Neural cell (in vitro differentiated cells): ENCODE measurements at regions not wholly inside any gene's neighbourhood (a gene's known extent, or its start where the extent isn't known, plus 50 kb on each side); places are given as distances from the start of the nearest gene placed in this dataset.

Experiments
- H2AFZ ChIP-seq: fragments of 200-600, 300-800 bp; sonication (generic), shearing (Covaris generic); 2 replicates; pipeline ENCODE4 v1.6.0; 2014; ENCODE audit warnings: low read depth, mild to moderate bottlenecking, antibody characterized with exemption, low read length, moderate library complexity
- H3F3A ChIP-seq: fragments of 200-600 bp; shearing (Covaris generic); 2 replicates; pipeline ENCODE4 v1.6.1; 2016; ENCODE audit warnings: mild to moderate bottlenecking, moderate library complexity, mixed read lengths, antibody characterized with exemption, low read length; ENCODE audit not compliant: insufficient read depth, poor library complexity, severe bottlenecking
- H3K27ac ChIP-seq: fragments of 200-600, 300-800 bp; sonication (generic), shearing (Covaris generic); 2 replicates; pipeline ENCODE4 v1.5.1; 2014; ENCODE audit warnings: mild to moderate bottlenecking, low read length, moderate library complexity
- H3K27me3 ChIP-seq: fragments of 300-800, 200-600 bp; sonication (generic), shearing (Covaris generic); 2 replicates; pipeline ENCODE4 v1.6.0; 2014; ENCODE audit warnings: mild to moderate bottlenecking, low read depth, low read length, moderate library complexity; ENCODE audit not compliant: insufficient read depth
- H3K36me3 ChIP-seq: fragments of 300-800, 200-600 bp; sonication (generic), shearing (Covaris generic); 2 replicates; pipeline ENCODE4 v1.5.1; 2014; ENCODE audit warnings: mild to moderate bottlenecking, antibody characterized with exemption, low read length, moderate library complexity; ENCODE audit not compliant: insufficient read depth
- H3K4me2 ChIP-seq: fragments of 300-800, 200-600 bp; sonication (generic), shearing (Covaris generic); 2 replicates; pipeline ENCODE4 v1.6.0; 2014; ENCODE audit warnings: mild to moderate bottlenecking, low read length
- H3K4me3 ChIP-seq: fragments of 300-800, 200-600 bp; sonication (generic), shearing (Covaris generic); 2 replicates; pipeline ENCODE4 v1.5.1; 2014; ENCODE audit warnings: mild to moderate bottlenecking, low read length, moderate library complexity
- H3K79me2 ChIP-seq: fragments of 200-600 bp; shearing (Covaris generic); replicated peaks from 2 replicates; pipeline ENCODE4 v1.6.0; 2014; ENCODE audit warnings: mild to moderate bottlenecking, low read length, moderate library complexity; ENCODE audit not compliant: insufficient read depth
- H3K9ac ChIP-seq: fragments of 300-800, 200-600 bp; sonication (generic), shearing (Covaris generic); 2 replicates; pipeline ENCODE4 v1.6.1; 2016; ENCODE audit warnings: mild to moderate bottlenecking, low read length, mixed read lengths
- H3K9me2 ChIP-seq: fragments of 200-600 bp; shearing (Covaris generic); 2 replicates; pipeline ENCODE4 v1.6.1; 2016; ENCODE audit warnings: mild to moderate bottlenecking, low read length, mixed read lengths; ENCODE audit not compliant: insufficient read depth
- H3K9me3 ChIP-seq: fragments of 200-600, 300-800 bp; sonication (generic), shearing (Covaris generic); 2 replicates; pipeline ENCODE4 v1.6.1; 2016; ENCODE audit warnings: mild to moderate bottlenecking, mixed run types, low read length, moderate library complexity, mixed read lengths
- H4K20me1 ChIP-seq: fragments of 200-600 bp; shearing (Covaris generic); 2 replicates; pipeline ENCODE4 v1.6.1; 2016; ENCODE audit warnings: mild to moderate bottlenecking, mixed run types; ENCODE audit not compliant: insufficient read depth
- EP300 ChIP-seq: fragments of 450-650 bp; conservative IDR thresholded peaks from 2 replicates; pipeline ENCODE4 v1.6.1; 2014; ENCODE audit warnings: antibody characterized with exemption, mild to moderate bottlenecking, moderate library complexity; ENCODE audit not compliant: poor library complexity, severe bottlenecking
- EZH2 ChIP-seq: fragments of 200-600, 300-800 bp; shearing (Covaris generic), sonication (generic); IDR thresholded peaks from 2 replicates; pipeline ENCODE4 v1.6.1; 2014; ENCODE audit warnings: antibody characterized with exemption, low read length, borderline replicate concordance, mild to moderate bottlenecking; ENCODE audit not compliant: insufficient read depth, poor library complexity, severe bottlenecking
- MXI1 ChIP-seq: fragments of 450-650 bp; conservative IDR thresholded peaks from 2 replicates; pipeline ENCODE4 v1.6.1; 2014; ENCODE audit warnings: antibody characterized with exemption, mild to moderate bottlenecking; ENCODE audit not compliant: poor library complexity, severe bottlenecking
- POLR2AphosphoS5 ChIP-seq: IDR thresholded peaks from 2 replicates; pipeline ENCODE4 v1.6.1; 2012
- RAD21 ChIP-seq: fragments of 450-650 bp; conservative IDR thresholded peaks from 2 replicates; pipeline ENCODE4 v1.6.1; 2014; ENCODE audit warnings: antibody characterized with exemption, mild to moderate bottlenecking, moderate library complexity
- SMC3 ChIP-seq: fragments of 450-650 bp; conservative IDR thresholded peaks from 2 replicates; pipeline ENCODE4 v1.6.1; 2014; ENCODE audit warnings: antibody characterized with exemption, mild to moderate bottlenecking, moderate library complexity; ENCODE audit not compliant: poor library complexity
- TAF1 ChIP-seq: IDR thresholded peaks from 2 replicates; pipeline ENCODE4 v1.6.1; 2012; ENCODE audit warnings: low read depth
- TF ChIP-seq, protein P1 (sequence below): fragments of 450-650 bp; IDR thresholded peaks from 2 replicates; pipeline ENCODE4 v1.5.1; 2014; ENCODE audit warnings: antibody characterized with exemption, mild to moderate bottlenecking, moderate library complexity; ENCODE audit not compliant: poor library complexity, severe bottlenecking
- TF ChIP-seq, protein P2 (sequence below): IDR thresholded peaks from 2 replicates; pipeline ENCODE4 v1.6.1; 2012; ENCODE audit warnings: borderline replicate concordance

DNA sequence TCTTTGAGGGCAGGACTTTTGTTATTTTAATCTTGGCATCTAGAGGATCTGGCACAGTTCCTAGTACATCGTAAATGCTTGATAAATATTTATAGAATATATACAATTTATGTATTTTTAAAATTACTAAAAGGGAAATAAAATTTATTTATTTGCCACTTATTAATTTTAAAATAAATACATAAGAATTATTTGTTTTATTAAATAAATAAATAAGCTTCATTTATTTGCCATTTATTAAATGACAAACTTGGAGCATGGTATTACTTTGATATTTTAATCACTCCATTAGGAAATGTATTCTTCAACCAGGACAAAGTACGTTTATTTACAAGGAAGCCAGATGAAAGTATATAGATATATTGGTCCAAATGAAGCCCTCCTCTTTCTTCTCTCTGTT is 118.7 kb upstream of the LRIG3 start:
- H3K36me3 ChIP-seq = no peaks in the 10 kb centered on the region
- no peak overlapping the region for H3K9ac ChIP-seq
- H2AFZ ChIP-seq = no peak overlapping the region
- no peak overlapping the region for H3K4me3 ChIP-seq
- no peaks in the 10 kb centered on the region for H3K9me2 ChIP-seq
- H3F3A ChIP-seq = no peaks in the 10 kb centered on the region
- no peak overlapping the region for H3K4me2 ChIP-seq
- no peaks in the 10 kb centered on the region for H3K27me3 ChIP-seq
- H3K79me2 ChIP-seq = no peaks in the 10 kb centered on the region
- no peak overlapping the region for H3K27ac ChIP-seq
- H3K9me3 ChIP-seq = no peaks in the 10 kb centered on the region
- TF ChIP-seq SMC3 = no peak
- no peak for TF ChIP-seq POLR2AphosphoS5
- TF ChIP-seq, protein P1, sequence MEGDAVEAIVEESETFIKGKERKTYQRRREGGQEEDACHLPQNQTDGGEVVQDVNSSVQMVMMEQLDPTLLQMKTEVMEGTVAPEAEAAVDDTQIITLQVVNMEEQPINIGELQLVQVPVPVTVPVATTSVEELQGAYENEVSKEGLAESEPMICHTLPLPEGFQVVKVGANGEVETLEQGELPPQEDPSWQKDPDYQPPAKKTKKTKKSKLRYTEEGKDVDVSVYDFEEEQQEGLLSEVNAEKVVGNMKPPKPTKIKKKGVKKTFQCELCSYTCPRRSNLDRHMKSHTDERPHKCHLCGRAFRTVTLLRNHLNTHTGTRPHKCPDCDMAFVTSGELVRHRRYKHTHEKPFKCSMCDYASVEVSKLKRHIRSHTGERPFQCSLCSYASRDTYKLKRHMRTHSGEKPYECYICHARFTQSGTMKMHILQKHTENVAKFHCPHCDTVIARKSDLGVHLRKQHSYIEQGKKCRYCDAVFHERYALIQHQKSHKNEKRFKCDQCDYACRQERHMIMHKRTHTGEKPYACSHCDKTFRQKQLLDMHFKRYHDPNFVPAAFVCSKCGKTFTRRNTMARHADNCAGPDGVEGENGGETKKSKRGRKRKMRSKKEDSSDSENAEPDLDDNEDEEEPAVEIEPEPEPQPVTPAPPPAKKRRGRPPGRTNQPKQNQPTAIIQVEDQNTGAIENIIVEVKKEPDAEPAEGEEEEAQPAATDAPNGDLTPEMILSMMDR = no peak
- no peak for TF ChIP-seq EZH2
- TF ChIP-seq MXI1 = no peak
- TF ChIP-seq EP300 = no peak
- no peak for TF ChIP-seq TAF1
- H4K20me1 ChIP-seq = no peaks in the 10 kb centered on the region

DNA sequence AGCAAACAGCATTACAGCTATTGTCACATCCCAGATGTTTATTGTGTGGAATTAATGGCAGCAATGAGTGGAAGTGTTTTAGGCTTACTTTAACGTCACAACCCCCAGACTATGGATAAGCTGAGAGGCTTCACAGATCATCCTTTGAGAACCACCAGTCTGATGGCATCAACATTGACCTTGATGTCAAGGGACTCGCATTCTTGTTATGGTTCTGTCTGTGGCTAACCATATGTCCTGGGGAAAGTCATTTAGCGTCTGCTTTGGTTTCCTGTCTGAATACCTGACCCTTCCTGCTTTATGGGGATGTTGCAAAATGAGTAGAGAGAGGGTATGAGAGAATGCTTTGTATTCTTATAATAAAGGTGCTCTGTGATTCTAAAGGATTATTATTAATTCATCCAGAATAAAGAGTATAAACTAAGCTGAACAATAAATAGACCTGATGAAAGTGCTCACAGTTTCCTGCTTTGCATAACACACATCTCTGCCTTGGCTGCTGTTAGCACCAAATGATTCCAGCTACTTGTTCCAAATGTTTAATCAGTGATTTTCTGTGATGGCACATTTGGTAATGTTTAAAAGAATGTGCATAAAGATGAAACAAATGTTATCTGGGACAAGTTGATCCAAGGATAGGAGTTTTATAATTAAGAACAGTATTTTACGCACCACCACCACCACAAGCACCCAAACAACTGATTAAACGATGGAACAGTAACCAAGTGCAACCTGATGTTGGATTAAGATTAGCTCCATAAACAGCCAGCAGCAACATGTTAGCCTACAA is 116.9 kb upstream of the LRIG3 start:
- TF ChIP-seq POLR2AphosphoS5 (no peak), TAF1 (no peak), SMC3 (no peak), MXI1 (no peak), RAD21 (no peak)
- TF ChIP-seq, protein P2, sequence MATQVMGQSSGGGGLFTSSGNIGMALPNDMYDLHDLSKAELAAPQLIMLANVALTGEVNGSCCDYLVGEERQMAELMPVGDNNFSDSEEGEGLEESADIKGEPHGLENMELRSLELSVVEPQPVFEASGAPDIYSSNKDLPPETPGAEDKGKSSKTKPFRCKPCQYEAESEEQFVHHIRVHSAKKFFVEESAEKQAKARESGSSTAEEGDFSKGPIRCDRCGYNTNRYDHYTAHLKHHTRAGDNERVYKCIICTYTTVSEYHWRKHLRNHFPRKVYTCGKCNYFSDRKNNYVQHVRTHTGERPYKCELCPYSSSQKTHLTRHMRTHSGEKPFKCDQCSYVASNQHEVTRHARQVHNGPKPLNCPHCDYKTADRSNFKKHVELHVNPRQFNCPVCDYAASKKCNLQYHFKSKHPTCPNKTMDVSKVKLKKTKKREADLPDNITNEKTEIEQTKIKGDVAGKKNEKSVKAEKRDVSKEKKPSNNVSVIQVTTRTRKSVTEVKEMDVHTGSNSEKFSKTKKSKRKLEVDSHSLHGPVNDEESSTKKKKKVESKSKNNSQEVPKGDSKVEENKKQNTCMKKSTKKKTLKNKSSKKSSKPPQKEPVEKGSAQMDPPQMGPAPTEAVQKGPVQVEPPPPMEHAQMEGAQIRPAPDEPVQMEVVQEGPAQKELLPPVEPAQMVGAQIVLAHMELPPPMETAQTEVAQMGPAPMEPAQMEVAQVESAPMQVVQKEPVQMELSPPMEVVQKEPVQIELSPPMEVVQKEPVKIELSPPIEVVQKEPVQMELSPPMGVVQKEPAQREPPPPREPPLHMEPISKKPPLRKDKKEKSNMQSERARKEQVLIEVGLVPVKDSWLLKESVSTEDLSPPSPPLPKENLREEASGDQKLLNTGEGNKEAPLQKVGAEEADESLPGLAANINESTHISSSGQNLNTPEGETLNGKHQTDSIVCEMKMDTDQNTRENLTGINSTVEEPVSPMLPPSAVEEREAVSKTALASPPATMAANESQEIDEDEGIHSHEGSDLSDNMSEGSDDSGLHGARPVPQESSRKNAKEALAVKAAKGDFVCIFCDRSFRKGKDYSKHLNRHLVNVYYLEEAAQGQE = no peak
- Histone ChIP-seq H3K4me3 (no peak overlapping the region), H3K9me3 (no peaks in the 10 kb centered on the region), H3K4me2 (no peak overlapping the region), H3K27ac (no peak overlapping the region), H3K9me2 (no peaks in the 10 kb centered on the region), H3K27me3 (no peaks in the 10 kb centered on the region), H3K79me2 (no peaks in the 10 kb centered on the region), H3F3A (no peaks in the 10 kb centered on the region), H3K36me3 (no peaks in the 10 kb centered on the region), H4K20me1 (no peaks in the 10 kb centered on the region), H2AFZ (no peak overlapping the region), H3K9ac (no peak overlapping the region)
